ENCODE measurements at regions not wholly inside any gene's neighbourhood (a gene's known extent, or its start where the extent isn't known, plus 50 kb on each side); places are given as distances from the start of the nearest gene placed in this dataset.

DNA sequence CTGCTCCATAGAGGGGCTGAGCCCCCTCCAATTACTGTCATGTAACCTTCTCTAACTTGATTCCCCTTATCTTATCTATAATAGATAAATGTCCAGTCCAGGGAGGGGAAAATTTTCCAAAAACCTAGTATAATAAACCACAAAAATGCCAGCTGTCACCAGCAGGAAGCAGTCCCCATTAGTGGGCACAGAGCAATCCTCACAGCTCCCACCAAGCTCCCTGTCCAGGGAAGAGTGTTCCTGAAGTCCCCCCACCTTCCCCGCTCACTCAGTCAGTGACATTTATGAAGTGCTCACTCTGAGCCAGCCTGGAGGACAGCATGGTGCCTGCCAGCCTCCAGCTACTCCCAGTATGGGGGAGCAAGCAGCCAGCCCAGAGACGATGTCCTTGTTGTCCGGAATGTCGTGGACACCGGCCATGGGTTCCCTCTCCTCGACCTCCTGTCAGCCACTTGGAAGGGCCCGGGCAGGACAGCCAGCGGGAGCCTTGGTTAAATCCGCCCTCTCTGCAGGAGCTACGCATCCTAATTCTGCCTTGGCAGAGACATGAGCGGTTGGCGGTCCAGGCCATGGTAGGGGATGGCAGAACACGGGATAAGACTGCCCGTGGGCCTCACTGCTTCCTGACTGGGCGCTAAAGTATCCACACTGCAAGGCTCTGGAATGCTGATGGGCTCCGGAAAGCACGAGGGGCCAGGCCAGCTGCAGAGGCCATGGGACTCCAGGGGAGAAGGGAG, 102.0 kb upstream of the CDH5 start:
- POLR2A ChIA-PET = no interaction called here
- CTCF ChIA-PET (ENCODE audit: unreplicated experiment) = no interaction called here
- BruUV-seq (replicated peaks) = no TSS peak
- Histone ChIP-seq H3K4me3 (ENCODE audit: low read depth, low read length, poor library complexity, severe bottlenecking) (no peak overlapping the region), H3K4me2 (ENCODE audit: low read length) (no peak overlapping the region), H3K4me1 (ENCODE audit: insufficient read depth, low read length, poor library complexity, severe bottlenecking) (no peaks in the 10 kb centered on the region), H3K36me3 (ENCODE audit: insufficient read depth, low read length) (no peaks in the 10 kb centered on the region), H3K9me3 (ENCODE audit: low read length) (no peaks in the 10 kb centered on the region), H2AFZ (ENCODE audit: low read length) (no peak overlapping the region), H4K20me1 (ENCODE audit: insufficient read depth, low read length) (no peaks in the 10 kb centered on the region), H3K27ac (ENCODE audit: low read depth, low read length, poor library complexity, severe bottlenecking) (no peak overlapping the region), H3K9me2 (ENCODE audit: insufficient read depth, low read length) (no peaks in the 10 kb centered on the region), H3K79me2 (ENCODE audit: insufficient read depth, low read depth, low read length) (no peaks in the 10 kb centered on the region)
- intact Hi-C loops (cut with micrococcal nuclease; ENCODE audit: unreplicated experiment) = no loop called here
- TF ChIP-seq, protein P1, sequence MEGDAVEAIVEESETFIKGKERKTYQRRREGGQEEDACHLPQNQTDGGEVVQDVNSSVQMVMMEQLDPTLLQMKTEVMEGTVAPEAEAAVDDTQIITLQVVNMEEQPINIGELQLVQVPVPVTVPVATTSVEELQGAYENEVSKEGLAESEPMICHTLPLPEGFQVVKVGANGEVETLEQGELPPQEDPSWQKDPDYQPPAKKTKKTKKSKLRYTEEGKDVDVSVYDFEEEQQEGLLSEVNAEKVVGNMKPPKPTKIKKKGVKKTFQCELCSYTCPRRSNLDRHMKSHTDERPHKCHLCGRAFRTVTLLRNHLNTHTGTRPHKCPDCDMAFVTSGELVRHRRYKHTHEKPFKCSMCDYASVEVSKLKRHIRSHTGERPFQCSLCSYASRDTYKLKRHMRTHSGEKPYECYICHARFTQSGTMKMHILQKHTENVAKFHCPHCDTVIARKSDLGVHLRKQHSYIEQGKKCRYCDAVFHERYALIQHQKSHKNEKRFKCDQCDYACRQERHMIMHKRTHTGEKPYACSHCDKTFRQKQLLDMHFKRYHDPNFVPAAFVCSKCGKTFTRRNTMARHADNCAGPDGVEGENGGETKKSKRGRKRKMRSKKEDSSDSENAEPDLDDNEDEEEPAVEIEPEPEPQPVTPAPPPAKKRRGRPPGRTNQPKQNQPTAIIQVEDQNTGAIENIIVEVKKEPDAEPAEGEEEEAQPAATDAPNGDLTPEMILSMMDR (conservative IDR thresholded peaks at IDR 0.05; ENCODE audit: low read length) = no peak
- no peak for TF ChIP-seq EZH2phosphoT487 (IDR thresholded peaks at IDR 0.05; ENCODE audit: borderline replicate concordance, low read depth, low read length)
- no peak for DNase-seq (ENCODE audit: low spot score)

DNA sequence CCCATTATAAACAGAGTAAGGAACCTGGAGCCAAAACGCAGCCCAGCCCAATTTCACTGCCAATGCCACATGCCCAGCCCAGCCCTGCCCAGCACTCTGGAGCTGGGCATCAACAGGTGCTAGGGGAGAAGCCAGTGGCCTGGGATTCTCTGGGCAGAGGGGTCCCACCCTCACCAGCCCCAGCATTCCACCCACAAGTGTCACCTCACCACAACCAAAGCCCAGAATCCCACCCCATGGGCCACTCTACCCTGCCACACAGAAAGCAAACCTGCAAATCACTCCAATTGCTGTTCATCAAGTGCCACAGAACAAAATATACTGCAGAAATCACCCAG, 102.5 kb upstream of the CDH5 start:
- no peak for DNase-seq (ENCODE audit: low spot score)
- no peak overlapping the region for H2AFZ ChIP-seq (ENCODE audit: low read length)
- no peaks in the 10 kb centered on the region for H3K79me2 ChIP-seq (ENCODE audit: insufficient read depth, low read depth, low read length)
- CTCF ChIA-PET (ENCODE audit: unreplicated experiment) = no interaction called here
- POLR2A ChIA-PET = no interaction called here
- intact Hi-C loops (cut with micrococcal nuclease; ENCODE audit: unreplicated experiment) = no loop called here
- H4K20me1 ChIP-seq (ENCODE audit: insufficient read depth, low read length) = no peaks in the 10 kb centered on the region
- H3K9me3 ChIP-seq (ENCODE audit: low read length) = no peaks in the 10 kb centered on the region
- TF ChIP-seq, protein P1 (conservative IDR thresholded peaks at IDR 0.05; ENCODE audit: low read length) = no peak
- TF ChIP-seq EZH2phosphoT487 (IDR thresholded peaks at IDR 0.05; ENCODE audit: borderline replicate concordance, low read depth, low read length) = no peak
- H3K27ac ChIP-seq (ENCODE audit: low read depth, low read length, poor library complexity, severe bottlenecking) = no peak overlapping the region
- no TSS peak for BruUV-seq (replicated peaks)
- H3K4me3 ChIP-seq (ENCODE audit: low read depth, low read length, poor library complexity, severe bottlenecking) = no peak overlapping the region
- H3K36me3 ChIP-seq (ENCODE audit: insufficient read depth, low read length) = no peaks in the 10 kb centered on the region
- no peak overlapping the region for H3K4me2 ChIP-seq (ENCODE audit: low read length)
- no peaks in the 10 kb centered on the region for H3K9me2 ChIP-seq (ENCODE audit: insufficient read depth, low read length)
- H3K4me1 ChIP-seq (ENCODE audit: insufficient read depth, low read length, poor library complexity, severe bottlenecking) = no peaks in the 10 kb centered on the region

DNA sequence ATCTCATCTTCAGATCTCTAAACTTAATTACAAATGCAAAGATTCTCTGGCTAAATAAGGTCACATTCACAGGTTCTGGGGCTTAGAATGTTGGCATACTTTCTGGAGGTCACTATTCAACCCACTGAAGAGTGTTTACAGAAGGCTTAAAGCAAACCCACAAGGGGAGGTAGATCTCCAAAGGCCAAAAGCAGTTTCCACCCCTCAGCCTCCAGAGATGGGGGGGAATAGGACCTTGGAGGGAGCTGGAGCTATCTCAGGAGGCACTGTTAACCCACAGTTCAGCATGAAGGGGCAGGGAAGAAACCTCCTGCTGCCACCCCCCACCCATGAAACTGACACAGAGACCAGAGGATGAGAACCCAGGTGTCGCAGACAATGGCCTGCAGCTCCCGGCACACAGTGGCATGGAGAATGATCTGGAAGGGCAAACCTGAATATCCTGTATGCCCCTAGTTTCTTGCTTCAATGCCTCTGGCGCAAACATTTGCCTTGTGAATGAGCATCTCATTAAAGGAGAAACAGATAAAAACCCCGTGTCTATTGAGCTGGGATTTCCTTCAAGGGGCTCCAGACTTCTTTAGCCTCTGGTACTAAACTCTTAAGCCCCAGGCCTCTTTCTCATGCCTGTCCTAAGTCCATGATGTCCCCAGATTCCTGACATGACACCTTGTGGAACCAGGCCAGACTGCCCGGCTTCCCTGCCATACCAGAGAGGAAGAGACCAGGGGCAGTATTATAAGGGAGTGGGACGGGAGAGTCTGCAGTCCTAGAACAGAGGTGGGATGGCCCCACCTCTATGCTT, 103.1 kb upstream of the CDH5 start:
- no TSS peak for BruUV-seq (replicated peaks)
- CTCF ChIA-PET (ENCODE audit: unreplicated experiment) = no interaction called here

More for the DNA sequence above, 103.1 kb upstream of the CDH5 start:
- Histone ChIP-seq H3K4me1 (ENCODE audit: insufficient read depth, low read length, poor library complexity, severe bottlenecking) (no peaks in the 10 kb centered on the region), H2AFZ (ENCODE audit: low read length) (no peak overlapping the region), H3K4me3 (ENCODE audit: low read depth, low read length, poor library complexity, severe bottlenecking) (no peak overlapping the region), H3K9me2 (ENCODE audit: insufficient read depth, low read length) (no peaks in the 10 kb centered on the region), H3K27ac (ENCODE audit: low read depth, low read length, poor library complexity, severe bottlenecking) (no peak overlapping the region), H4K20me1 (ENCODE audit: insufficient read depth, low read length) (no peaks in the 10 kb centered on the region), H3K79me2 (ENCODE audit: insufficient read depth, low read depth, low read length) (no peaks in the 10 kb centered on the region), H3K36me3 (ENCODE audit: insufficient read depth, low read length) (no peaks in the 10 kb centered on the region), H3K9me3 (ENCODE audit: low read length) (no peaks in the 10 kb centered on the region), H3K4me2 (ENCODE audit: low read length) (no peak overlapping the region)
- POLR2A ChIA-PET = no interaction called here
- DNase-seq (ENCODE audit: low spot score) = no peak
- intact Hi-C loops (cut with micrococcal nuclease; ENCODE audit: unreplicated experiment) = no loop called here
- no peak for TF ChIP-seq EZH2phosphoT487 (IDR thresholded peaks at IDR 0.05; ENCODE audit: borderline replicate concordance, low read depth, low read length)
- TF ChIP-seq, protein P1 (conservative IDR thresholded peaks at IDR 0.05; ENCODE audit: low read length) = no peak
